A673 (cell line): ENCODE measurements at regions not wholly inside any gene's neighbourhood (a gene's known extent, or its start where the extent isn't known, plus 50 kb on each side); places are given as distances from the start of the nearest gene placed in this dataset.

ENCODE experiments used
- EZH2 ChIP-seq: fragments of 200-600 bp; sonication (generic); IDR thresholded peaks from 2 replicates; pipeline ENCODE4 v1.6.1; 2017; ENCODE audit warnings: borderline replicate concordance, low read depth, mild to moderate bottlenecking, mixed read lengths, antibody characterized with exemption, low read length; ENCODE audit not compliant: poor library complexity, severe bottlenecking
- TF ChIP-seq, protein P1 (sequence below): fragments of 300-800, 200-600 bp; sonication (generic); conservative IDR thresholded peaks from 2 replicates; pipeline ENCODE4 v1.5.1; 2017; ENCODE audit warnings: low read depth, mild to moderate bottlenecking, antibody characterized with exemption, low read length, moderate library complexity, mixed read lengths

DNA sequence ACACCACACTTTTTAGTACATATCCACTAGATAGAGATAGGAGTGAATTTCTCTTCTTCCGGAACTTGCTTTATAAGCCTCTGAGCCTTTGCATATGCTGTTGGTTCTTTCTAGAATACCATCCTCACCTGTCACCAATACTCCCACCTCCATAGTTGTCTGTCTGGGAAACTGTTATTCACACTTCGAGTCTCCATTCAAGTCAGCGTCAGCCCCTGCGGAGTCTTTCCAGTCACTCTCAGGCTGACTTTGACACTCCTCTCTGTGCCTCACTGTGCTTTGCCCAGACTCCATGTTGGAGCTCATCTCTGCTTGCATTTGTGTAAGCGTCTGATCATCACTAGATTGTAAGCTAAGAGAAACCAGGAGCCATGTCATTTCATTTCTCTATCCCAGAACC is 66.5 kb upstream of the NRBF2 start:
- TF ChIP-seq, protein P1, sequence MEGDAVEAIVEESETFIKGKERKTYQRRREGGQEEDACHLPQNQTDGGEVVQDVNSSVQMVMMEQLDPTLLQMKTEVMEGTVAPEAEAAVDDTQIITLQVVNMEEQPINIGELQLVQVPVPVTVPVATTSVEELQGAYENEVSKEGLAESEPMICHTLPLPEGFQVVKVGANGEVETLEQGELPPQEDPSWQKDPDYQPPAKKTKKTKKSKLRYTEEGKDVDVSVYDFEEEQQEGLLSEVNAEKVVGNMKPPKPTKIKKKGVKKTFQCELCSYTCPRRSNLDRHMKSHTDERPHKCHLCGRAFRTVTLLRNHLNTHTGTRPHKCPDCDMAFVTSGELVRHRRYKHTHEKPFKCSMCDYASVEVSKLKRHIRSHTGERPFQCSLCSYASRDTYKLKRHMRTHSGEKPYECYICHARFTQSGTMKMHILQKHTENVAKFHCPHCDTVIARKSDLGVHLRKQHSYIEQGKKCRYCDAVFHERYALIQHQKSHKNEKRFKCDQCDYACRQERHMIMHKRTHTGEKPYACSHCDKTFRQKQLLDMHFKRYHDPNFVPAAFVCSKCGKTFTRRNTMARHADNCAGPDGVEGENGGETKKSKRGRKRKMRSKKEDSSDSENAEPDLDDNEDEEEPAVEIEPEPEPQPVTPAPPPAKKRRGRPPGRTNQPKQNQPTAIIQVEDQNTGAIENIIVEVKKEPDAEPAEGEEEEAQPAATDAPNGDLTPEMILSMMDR: no peak
- no peak for TF ChIP-seq EZH2
